ENCODE measurements at regions not wholly inside any gene's neighbourhood (a gene's known extent, or its start where the extent isn't known, plus 50 kb on each side); places are given as distances from the start of the nearest gene placed in this dataset.

GRCh38 chr4:62320612-62321011, 1120.5 kb downstream of the ADGRL3 start:
- no peak overlapping the region for H3K27ac Mint-ChIP-seq
- Histone ChIP-seq H3K4me3 (ENCODE audit: low read length) (no peak overlapping the region), H3K9me3 (ENCODE audit: control insufficient read depth in 1 of 2, insufficient read depth in 1 of 2, low read length in 2 of 2) (no peaks in the 10 kb centered on the region), H3K27me3 (ENCODE audit: control insufficient read depth in 1 of 2, insufficient read depth in 2 of 2, low read length in 2 of 2) (no peaks in the 10 kb centered on the region), H3K4me1 (ENCODE audit: insufficient read depth, low read length) (no peaks in the 10 kb centered on the region), H3K27ac (ENCODE audit: low read depth in 1 of 2, low read length in 2 of 2) (no peak overlapping the region), H3K36me3 (ENCODE audit: insufficient read depth, low read length) (no peaks in the 10 kb centered on the region)
- H3K4me1 Mint-ChIP-seq (ENCODE audit: low read depth), result no peaks in the 10 kb centered on the region
- H3K27me3 Mint-ChIP-seq, result no peaks in the 10 kb centered on the region
- intact Hi-C loops (cut with DNase I, micrococcal nuclease), result no loop called here
- peaks cover 5% of the 10 kb centered on the region for H3K9me3 Mint-ChIP-seq
- no peak for ATAC-seq (ENCODE audit: poor library complexity)
- TF ChIP-seq CTCF (IDR thresholded peaks at IDR 0.05), result no peak
- H3K36me3 Mint-ChIP-seq (ENCODE audit: low read depth), result no peaks in the 10 kb centered on the region
- ChIA-PET POLR2A (no interaction called here), CTCF (no interaction called here)
- DNase-seq, result no peak
- H3K4me3 Mint-ChIP-seq, result no peak overlapping the region

- TF ChIP-seq CTCF (IDR thresholded peaks at IDR 0.05), result no peak
- ChIA-PET CTCF (no interaction called here), POLR2A (no interaction called here)
- Histone ChIP-seq H3K4me1 (ENCODE audit: insufficient read depth, low read length) (no peaks in the 10 kb centered on the region), H3K27ac (ENCODE audit: low read depth in 1 of 2, low read length in 2 of 2) (no peak overlapping the region), H3K9me3 (ENCODE audit: control insufficient read depth in 1 of 2, insufficient read depth in 1 of 2, low read length in 2 of 2) (peaks cover 0 to 10% of the 10 kb centered on the region in 2 experiments), H3K27me3 (ENCODE audit: control insufficient read depth in 1 of 2, insufficient read depth in 2 of 2, low read length in 2 of 2) (no peaks in the 10 kb centered on the region), H3K36me3 (ENCODE audit: insufficient read depth, low read length) (no peaks in the 10 kb centered on the region), H3K4me3 (ENCODE audit: low read length) (no peak overlapping the region)
- Mint-ChIP-seq H3K27me3 (no peaks in the 10 kb centered on the region), H3K4me1 (ENCODE audit: low read depth) (no peaks in the 10 kb centered on the region), H3K27ac (no peak overlapping the region), H3K36me3 (ENCODE audit: low read depth) (no peaks in the 10 kb centered on the region), H3K4me3 (no peak overlapping the region), H3K9me3 (peaks cover 15% of the 10 kb centered on the region)
- no peak for DNase-seq
- intact Hi-C loops (cut with DNase I, micrococcal nuclease), result no loop called here
- no peak for ATAC-seq (ENCODE audit: poor library complexity)
Measured at GRCh38 chr4:62302710-62303109, 1102.6 kb downstream of the ADGRL3 start.

GRCh38 chr4:62301500-62301899, 1101.4 kb downstream of the ADGRL3 start:
- Histone ChIP-seq H3K4me1 (ENCODE audit: insufficient read depth, low read length) (no peaks in the 10 kb centered on the region), H3K36me3 (ENCODE audit: insufficient read depth, low read length) (no peaks in the 10 kb centered on the region), H3K27me3 (ENCODE audit: control insufficient read depth in 1 of 2, insufficient read depth in 2 of 2, low read length in 2 of 2) (no peaks in the 10 kb centered on the region), H3K9me3 (ENCODE audit: control insufficient read depth in 1 of 2, insufficient read depth in 1 of 2, low read length in 2 of 2) (peaks cover 0 to 14% of the 10 kb centered on the region in 2 experiments), H3K27ac (ENCODE audit: low read depth in 1 of 2, low read length in 2 of 2) (no peak overlapping the region), H3K4me3 (ENCODE audit: low read length) (no peak overlapping the region)
- POLR2A ChIA-PET, result no interaction called here
- H3K27ac Mint-ChIP-seq, result no peak overlapping the region
- H3K4me1 Mint-ChIP-seq (ENCODE audit: low read depth), result no peaks in the 10 kb centered on the region
- intact Hi-C loops (cut with DNase I, micrococcal nuclease), result no loop called here
- DNase-seq, result no peak
- H3K9me3 Mint-ChIP-seq, result peaks cover 13% of the 10 kb centered on the region
- H3K27me3 Mint-ChIP-seq, result no peaks in the 10 kb centered on the region
- no peak overlapping the region for H3K4me3 Mint-ChIP-seq
- no peak for TF ChIP-seq CTCF (IDR thresholded peaks at IDR 0.05)
- CTCF ChIA-PET, result no interaction called here
- no peaks in the 10 kb centered on the region for H3K36me3 Mint-ChIP-seq (ENCODE audit: low read depth)
- no peak for ATAC-seq (ENCODE audit: poor library complexity)

Data from CD4-positive, alpha-beta T cell (primary cell).